ENCODE measurements at regions not wholly inside any gene's neighbourhood (a gene's known extent, or its start where the extent isn't known, plus 50 kb on each side); places are given as distances from the start of the nearest gene placed in this dataset.

DNA sequence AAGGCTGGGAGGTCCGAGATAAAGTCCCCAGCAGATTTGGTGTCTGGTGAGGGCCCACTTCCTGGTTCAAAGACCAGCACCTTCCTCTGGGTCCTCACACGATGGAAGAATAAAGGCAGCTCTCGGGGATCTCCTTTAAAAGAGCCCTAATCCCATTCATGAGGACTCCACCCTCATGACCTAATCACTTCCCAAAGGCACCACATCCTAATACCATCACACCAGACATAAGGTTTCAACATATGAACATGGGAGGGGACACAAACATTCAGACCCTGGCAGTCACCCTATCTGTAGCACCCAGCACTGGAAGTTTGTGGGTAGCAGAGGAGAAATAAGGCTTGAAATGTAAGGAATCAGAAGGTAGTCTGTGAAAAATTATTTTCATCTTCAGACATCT, 112.9 kb upstream of the NOCT start:
- Histone ChIP-seq H3K9me1 (ENCODE audit: insufficient read depth, low read length) (peaks cover 2% of the 10 kb centered on the region; the same call in 1 of the 2 replicates), H3K9me3 (ENCODE audit: control insufficient read depth, insufficient read depth, low read length) (no peaks in the 10 kb centered on the region), H3K56ac (ENCODE audit: extremely low read depth, insufficient read depth, low read length) (no peak overlapping the region), H3K27me3 (ENCODE audit: control insufficient read depth, insufficient read depth, low read length) (peaks cover 2% of the 10 kb centered on the region; the same call in 1 of the 2 replicates), H2AK5ac (ENCODE audit: low read depth, low read length) (no peak overlapping the region), H4K91ac (ENCODE audit: insufficient read depth, low read depth, low read length) (no peak overlapping the region), H3K79me1 (ENCODE audit: low read depth in 1 of 2, low read length in 2 of 2) (no peaks in the 10 kb centered on the region), H3K14ac (replicated peaks; ENCODE audit: low read depth, low read length) (no peak overlapping the region), H3K4me1 (ENCODE audit: control insufficient read depth, insufficient read depth, low read length) (peaks cover 3% of the 10 kb centered on the region), H3K27ac (ENCODE audit: insufficient read depth, low read length) (no peak overlapping the region), H2BK120ac (ENCODE audit: low read depth, low read length) (no peak overlapping the region), H2BK5ac (ENCODE audit: low read depth, low read length, poor library complexity, severe bottlenecking) (no peak overlapping the region), H4K20me1 (ENCODE audit: insufficient read depth, low read length) (no peaks in the 10 kb centered on the region; the same call in 1 of the 2 replicates), H3K4me2 (ENCODE audit: low read depth, low read length) (no peak overlapping the region), H3K4ac (ENCODE audit: low read depth, low read length) (no peak overlapping the region), H4K8ac (ENCODE audit: low read depth in 2 of 2, low read length in 2 of 2) (no peak overlapping the region), H3K4me3 (ENCODE audit: insufficient read depth, low read depth, low read length) (no peak overlapping the region), H4K5ac (ENCODE audit: low read depth, low read length) (no peak overlapping the region), H2BK20ac (ENCODE audit: low read depth, low read length) (no peak overlapping the region), H3K18ac (ENCODE audit: low read depth, low read length) (no peak overlapping the region), H2AFZ (replicated peaks; ENCODE audit: low read length, poor library complexity) (no peak overlapping the region), H3K23ac (ENCODE audit: low read depth, low read length) (no peak overlapping the region), H2AK9ac (replicated peaks; ENCODE audit: low read depth, low read length, poor library complexity) (no peak overlapping the region), H3K9ac (ENCODE audit: low read depth, low read length) (no peak overlapping the region), H3K36me3 (ENCODE audit: control insufficient read depth, insufficient read depth, low read length) (no peaks in the 10 kb centered on the region), H2BK15ac (ENCODE audit: low read depth, low read length) (no peak overlapping the region)
- POLR2A ChIA-PET (ENCODE audit: unreplicated experiment) = no interaction called here
- dilution Hi-C loops (cut with HindIII; ENCODE audit: low sequenced_read_pairs, unreplicated experiment) = no loop called here
- no peak for TF ChIP-seq CEBPB (IDR thresholded peaks at IDR 0.05; ENCODE audit: low read depth, low read length)
- no peak for TF ChIP-seq RCOR1 (IDR thresholded peaks at IDR 0.05; ENCODE audit: insufficient replicate concordance, low read length)
- no peak for TF ChIP-seq CTCF (conservative IDR thresholded peaks at IDR 0.05; ENCODE audit: low read depth, low read length)
- no peak for TF ChIP-seq MAFK (IDR thresholded peaks at IDR 0.05; ENCODE audit: low read depth, low read length)
- TF ChIP-seq CHD1 (IDR thresholded peaks at IDR 0.05; ENCODE audit: low read depth, low read length) = no peak
- TF ChIP-seq RAD21 (IDR thresholded peaks at IDR 0.05; ENCODE audit: low read length) = no peak
- TF ChIP-seq NFE2L2 (IDR thresholded peaks at IDR 0.05; ENCODE audit: low read depth, low read length) = no peak
- TF ChIP-seq BHLHE40 (IDR thresholded peaks at IDR 0.05; ENCODE audit: low read depth, low read length) = no peak
- TF ChIP-seq RFX5 (IDR thresholded peaks at IDR 0.05; ENCODE audit: low read depth, low read length) = no peak
- TF ChIP-seq SMC3 (IDR thresholded peaks at IDR 0.05; ENCODE audit: low read depth, low read length) = no peak
- no peak for TF ChIP-seq POLR2A (IDR thresholded peaks at IDR 0.05; ENCODE audit: low read depth, low read length)
- in situ Hi-C loops (cut with MboI; ENCODE audit: low sequenced_read_pairs) = no loop called here
- 80% methylated on average over 2 of the region's 3 CpGs; no CpG with 5 or more reads in 1 of the 2 experiments for WGBS, 2 experiments (ENCODE audit: extremely low coverage in 2 of 2, insufficient read length in 1 of 2)
- DNase-seq (no peak), ATAC-seq (ENCODE audit: low read depth) (no peak)
- BruUV-seq (replicated peaks) = no TSS peak
- intact Hi-C loops (cut with micrococcal nuclease) = no loop called here
- CTCF ChIA-PET = interaction anchor here (1.2 kb wide), 1 partner anchor 31 kb away, joined by 3 read pairs; no protein-coding TSS in a partner anchor
